CD4-positive, alpha-beta T cell treated with Interleukin-4 for 4 hours (primary cell): ENCODE measurements at regions not wholly inside any gene's neighbourhood (a gene's known extent, or its start where the extent isn't known, plus 50 kb on each side); places are given as distances from the start of the nearest gene placed in this dataset.

ENCODE experiments used
- DNase-seq: peaks from one replicate; pipeline ENCODE4 v3.0.0-alpha.2; 2020

DNA sequence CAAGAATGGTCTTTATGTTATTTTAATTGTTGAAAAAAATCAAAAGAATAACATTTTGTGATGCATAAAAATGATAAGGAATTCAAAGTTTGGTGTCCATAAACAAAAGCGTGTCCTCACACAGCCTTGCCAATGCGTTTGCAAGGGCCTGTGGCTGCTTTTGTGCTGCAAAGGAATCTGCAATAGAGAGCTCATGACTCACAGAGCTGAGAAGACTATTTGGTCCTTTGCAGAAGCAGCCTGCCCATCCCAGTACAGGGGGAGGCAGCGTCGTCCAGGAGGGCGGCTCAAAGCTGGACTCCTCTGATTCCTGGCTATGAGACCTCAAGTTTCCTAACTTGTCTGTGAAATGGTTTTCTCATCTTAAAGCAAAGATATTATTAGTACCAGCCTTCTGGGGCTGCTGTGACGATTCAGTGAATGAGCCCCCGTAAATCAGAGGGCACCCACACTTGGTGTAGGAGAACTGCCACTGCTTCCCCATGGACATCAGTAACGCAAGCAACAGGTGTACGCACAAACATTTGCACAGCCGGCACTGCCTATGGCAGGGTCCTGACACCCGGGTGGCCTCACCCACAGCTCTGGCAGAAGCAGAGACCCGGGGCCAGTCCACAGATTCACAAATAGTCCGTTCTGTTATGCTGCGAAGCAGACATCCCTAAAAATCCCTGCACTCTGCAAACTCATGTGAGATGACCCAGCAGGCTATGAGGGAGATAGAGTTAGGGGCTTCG lies 70.6 kb upstream of the ASAP2 start:
- DNase-seq, result no peak

DNA sequence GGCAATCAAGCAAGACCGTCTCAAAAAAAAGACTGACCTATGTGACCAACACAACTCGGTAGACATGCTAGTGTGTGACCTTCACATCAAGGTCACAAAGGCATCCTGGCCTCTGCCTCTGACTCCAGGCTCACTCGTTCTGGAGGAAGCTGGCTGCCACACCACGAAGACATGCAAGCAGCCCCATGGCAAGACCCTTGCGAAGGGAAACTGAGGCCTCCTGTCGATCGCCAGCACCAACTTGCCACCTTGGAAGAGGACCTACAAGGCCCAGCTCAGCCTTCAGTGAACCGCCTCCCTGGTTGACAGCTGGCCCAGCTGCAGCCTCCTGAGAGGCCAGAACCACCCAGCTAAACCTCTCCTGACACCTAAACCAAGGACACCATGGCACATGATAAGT lies 79.3 kb upstream of the ASAP2 start:
- DNase-seq, result no peak

DNA sequence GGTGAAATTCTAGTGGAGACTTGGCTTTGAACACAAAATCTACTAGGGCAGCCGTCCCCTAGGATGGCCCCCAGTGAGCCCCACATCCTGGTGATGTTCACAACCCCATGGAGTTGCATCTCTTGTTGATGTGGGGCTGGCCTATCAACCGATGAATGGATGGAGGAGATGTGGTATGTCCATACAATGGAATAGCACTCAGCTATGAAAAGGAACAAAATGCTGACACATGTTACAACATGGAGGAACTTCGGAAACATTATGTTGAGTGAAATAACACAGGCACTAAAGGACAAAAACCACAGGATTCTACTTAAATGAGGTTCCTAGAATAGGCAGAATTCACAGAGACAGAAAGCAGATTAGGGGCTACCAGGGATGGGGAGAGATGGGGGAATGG lies 80.1 kb upstream of the ASAP2 start:
- no peak for DNase-seq

DNA sequence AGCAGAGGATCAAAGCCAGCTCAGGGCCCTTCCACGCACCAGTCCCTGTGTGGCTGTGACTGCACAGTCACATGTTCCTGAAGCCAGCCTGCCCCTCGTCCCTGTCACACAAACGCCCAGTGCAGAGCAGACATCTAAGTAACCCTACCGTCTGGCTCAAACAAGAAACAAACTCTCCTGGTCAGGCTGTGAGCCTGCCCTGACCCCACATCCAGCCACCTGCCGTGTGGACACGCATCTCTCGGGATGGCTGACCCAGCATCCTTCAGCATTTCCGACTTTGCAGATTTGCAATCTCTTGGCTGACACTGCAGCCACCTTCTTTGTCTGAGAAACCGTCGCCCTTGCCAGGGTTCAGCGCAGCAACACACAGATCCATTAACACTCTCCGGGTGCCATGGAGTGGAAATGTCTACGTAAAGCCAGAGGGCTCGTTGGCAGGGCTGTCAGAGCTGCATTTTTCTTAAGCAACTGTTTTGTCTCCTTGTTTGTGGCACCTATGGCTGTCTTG lies 82.3 kb upstream of the ASAP2 start:
- DNase-seq, result no peak

DNA sequence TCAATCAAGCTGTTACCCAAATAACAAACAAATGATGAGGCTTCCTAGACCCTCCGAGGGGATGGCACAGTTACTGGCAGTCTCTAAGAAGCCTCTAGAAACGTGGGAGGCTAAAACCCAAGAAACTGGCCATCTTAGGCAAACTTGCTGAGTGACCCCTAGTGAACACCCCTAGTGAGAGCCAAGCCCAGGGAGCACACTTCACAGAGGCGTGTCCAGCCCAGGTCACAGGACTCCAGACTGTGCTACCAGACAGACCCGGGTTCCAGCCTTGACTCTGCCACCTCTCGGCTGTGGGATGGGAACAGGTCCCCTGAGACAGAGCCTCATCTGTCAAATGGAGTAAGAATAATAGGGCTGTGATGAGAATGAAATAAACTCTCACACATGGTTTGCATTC lies 83.5 kb upstream of the ASAP2 start:
- no peak for DNase-seq

DNA sequence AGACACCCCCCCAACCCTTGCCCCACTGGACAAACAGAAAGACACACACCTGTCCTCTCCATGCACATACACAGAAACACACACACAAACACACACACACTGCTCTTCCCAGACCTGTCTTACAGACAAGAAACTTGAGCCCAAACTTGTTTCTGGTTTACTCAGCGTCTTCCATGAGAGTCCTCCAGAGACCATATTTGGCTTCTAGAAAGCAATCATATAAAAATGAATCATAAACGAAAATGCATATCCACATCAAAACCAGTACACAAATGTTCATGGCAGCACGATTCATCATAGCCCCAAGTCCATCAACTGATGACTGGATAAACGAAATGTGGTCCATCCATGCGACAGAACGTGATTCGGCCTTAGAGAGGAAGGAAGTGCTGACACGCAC lies 84.2 kb upstream of the ASAP2 start:
- DNase-seq, result no peak

DNA sequence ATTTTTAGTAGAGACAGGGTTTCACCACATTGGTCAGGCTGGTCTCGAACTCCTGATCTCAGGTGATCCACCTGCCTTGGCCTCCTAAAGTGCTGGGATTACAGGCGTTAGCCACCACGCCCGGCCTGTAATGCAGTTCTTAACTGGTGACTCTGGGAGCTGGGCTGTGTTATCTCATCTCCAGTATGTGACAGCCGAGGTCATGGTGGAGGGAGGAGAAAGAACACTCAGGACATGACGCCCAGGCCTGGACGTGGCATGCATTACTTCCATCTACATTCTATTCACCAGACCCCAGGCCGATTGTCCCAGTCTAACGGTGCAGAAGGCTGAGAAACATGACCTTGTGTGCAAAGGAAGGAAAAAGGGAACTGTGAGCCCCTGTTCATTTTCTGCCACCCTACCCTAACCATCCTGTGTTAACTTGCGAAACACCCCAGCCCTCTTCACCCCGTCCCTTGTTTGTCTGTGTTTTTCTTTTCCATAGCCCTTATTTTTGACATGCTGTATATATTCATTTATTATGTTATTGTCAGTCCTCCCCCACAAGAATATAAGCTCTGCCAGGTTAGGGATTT lies 88.1 kb upstream of the ASAP2 start:
- no peak for DNase-seq

DNA sequence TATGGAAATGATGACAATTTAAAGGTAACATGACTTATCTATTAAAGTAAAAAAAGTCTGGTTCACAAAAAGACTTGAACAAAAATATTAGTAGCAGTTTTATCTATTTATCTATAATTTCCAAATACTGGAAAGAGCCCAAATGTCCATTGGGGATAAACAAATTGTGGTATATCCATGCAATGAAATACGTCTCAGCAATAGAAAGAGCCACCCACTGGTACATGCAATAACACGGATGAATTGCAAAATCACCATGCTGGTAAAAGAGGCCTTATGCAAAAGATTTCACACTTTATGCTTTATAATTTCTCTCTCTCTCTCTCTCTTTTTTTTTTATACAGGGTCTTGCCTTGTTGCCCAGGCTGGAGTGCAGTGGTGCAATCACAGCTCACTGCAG lies 91.4 kb upstream of the ASAP2 start:
- DNase-seq, result no peak

DNA sequence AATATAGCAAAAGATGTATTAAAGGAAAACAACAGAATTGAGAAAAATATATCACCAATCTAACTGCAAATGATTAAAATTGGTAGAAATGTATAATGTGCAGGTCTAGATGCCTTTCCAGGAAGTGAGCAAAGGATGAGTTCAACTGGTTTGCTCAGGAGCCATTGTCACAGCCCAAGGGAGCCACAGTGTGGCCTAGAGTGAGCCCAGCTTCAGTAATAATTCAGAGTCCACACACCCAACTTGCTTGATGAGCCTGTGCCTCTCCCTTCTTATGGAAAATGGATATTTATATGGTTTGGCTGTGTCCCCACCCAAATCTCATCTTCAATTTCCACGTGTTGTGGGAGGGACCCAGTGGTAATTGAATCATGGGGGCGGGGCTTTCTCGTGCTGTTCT lies 92.2 kb upstream of the ASAP2 start:
- no peak for DNase-seq

DNA sequence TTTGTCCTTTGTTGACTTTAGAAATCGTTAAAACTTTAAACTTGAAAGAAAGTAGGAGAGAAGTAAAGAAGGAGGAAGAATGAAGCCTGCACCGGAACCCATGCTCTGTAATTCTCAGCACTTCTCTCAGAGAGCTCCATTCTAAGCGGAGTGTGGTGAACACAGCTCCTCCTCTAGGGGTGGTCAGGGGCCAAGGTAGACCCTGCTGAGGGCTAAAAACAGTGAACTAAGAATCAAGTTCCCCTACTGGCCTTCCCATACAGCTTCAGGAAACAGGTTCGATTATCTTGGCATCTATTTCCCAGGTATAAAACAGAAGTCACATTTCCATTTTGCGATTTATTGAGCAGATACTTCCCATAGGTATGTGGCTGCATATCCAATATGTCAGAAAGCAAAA lies 92.7 kb upstream of the ASAP2 start:
- DNase-seq, result no peak

DNA sequence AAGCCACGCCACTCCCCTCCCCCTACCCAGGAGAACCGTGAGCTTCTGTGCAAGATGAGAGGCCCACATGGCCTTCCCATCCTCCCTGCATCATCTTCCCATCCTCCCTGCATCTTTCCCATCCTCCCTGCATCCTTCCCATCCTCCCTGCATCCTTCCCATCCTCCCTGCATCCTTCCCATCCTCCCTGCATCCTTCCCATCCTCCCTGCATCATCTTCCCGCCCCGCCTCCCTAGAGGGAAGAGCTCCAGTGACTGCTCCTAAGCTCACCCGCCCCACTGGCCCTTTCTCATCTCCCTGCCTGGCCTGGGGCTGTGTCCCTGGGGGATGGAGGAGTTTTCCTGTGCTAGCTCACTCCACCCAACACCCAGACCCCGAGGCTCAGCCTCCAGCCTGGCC lies 93.3 kb upstream of the ASAP2 start:
- DNase-seq, result no peak

DNA sequence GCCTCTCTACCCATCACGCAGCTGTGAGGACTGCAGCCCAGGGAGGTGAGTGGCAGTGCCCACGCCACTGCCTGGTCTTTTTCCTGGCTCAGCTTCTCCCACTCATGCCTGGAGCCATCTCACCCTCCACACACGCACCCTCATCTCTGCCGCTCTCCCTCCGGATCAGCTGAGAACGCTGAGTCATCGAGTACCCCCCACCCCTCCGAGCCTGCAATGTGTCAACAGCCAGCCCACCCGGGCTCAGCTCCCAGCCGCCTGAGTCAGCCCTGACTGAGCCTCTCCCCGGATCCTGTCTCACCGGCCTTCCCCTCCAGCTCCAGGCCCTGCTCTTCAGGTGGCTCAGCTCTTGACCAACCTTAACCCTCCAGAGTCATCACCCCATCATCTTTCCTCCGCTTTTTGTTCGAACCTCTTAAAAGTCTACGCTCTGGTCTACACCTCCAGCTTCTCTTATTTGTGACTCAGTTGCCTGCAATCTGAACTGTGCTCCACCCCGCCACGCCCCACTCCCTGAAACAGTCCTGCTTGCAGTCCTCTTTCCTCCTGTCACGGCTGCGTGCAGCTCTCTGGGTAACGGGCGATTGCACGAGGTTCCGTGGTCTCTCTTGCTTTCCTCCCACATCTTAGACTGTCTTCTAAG lies 94.4 kb upstream of the ASAP2 start:
- DNase-seq, result no peak

DNA sequence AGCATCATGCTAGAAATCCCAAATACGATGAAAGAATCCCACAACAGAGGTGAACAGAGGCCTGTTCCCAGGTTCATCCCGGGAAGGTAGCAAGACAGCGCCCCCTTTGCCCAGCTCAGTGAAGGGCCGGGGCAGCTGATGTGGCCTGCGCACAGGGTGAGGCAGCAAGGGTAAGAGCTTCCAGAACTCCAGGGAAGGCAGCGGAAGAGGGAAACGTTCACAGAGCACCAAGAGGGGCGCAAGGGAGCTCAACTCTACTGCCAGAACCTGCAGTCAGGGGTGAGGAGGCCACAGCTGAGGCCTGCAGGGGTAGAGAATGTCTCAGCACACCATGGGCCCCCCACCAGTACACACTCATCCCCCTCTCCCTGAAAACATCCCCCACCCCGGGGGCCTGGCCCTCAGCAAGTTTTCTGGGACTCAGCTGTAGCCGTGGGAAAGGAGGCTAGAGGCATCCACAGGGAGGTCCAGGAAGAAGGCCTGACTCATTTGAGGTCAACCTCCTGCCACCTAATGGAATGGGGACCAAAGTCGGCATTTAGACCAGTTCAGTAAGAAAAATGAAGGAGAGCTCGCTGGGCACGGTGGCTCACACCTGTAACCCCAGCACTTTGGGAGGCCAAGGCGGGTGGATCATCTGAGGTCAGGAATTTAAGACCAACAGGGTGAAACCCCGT lies 95.6 kb upstream of the ASAP2 start:
- no peak for DNase-seq

DNA sequence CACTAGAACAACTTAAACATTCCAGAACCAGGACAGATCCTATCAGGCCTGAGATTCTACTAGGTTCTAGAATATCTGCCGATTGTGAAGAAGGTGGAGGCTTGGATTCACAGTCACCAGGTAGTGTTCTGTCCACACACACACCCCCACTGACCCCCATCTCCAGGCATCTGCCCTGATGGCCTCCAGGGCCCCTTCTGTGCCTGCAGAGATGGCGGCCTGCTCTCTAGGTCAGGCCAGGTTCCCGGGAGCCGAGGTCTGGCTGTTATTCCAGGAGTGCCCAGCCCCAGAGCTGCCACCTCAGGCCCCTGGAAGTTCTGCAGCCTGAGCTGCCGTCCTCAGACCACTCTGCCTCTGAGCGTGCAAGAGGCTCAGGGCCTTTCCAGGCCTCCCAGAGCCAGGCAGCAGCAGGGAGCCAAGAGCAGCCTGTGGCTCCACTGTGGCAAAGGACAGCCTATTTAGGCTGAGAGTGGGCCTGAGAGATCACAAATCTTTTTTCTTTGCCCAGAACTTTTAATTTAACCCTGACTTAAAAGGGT lies 96.2 kb upstream of the ASAP2 start:
- no peak for DNase-seq

DNA sequence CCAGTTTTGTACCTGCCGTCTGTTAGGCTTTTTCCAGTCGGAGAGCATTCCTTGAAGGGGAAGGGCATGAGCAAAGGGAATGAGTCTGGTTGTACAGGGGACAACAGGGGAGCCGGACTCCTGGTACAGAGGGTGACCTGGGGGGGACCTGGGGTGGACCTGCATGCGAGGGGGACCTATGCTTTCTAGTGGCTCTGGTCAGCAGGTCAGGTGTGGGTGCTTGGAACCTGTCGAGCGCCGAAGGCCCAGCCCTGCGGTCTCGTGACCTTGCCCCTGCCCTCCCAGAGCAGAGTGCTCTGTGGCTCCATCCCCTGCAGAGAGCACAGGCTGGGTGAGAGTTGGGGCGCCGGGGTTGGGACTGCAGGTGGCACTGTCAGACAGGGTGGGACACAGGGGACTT lies 96.7 kb upstream of the ASAP2 start:
- DNase-seq, result no peak

DNA sequence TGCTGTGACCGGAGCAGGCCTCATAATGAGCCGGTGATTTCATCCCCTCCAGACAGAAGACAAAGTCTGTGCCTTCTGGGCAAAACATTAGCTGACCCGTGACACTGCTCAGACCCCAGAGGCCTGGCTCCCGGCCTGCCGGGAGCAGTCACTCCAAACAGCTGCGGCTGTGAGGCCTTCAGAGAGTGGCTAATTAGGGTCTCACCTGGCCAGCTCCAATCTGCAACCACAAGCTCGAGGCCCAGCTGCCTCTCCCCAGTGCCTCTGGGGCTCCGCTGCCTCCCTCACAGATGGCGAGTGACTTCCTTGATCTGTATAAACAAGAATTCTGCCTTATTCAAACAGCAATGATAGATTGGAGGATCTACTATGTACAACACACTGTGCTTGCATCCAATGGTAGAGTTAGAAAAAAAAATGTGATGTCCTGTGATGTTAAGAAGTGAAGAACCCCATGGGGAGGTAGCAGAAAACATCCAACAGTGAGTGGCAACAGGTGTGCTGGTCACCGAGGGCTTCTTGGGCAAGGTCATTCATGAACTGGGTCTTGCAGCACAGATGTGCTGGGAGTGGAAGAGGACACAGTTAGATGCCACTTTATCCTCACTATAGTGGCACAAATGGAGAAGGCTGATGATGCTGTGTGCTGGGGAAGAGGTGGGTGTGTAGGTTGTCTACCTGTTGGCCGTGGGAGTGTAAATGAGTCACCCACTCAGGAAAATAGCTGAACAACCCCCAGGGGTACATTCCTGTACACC lies 98.2 kb upstream of the ASAP2 start:
- no peak for DNase-seq

DNA sequence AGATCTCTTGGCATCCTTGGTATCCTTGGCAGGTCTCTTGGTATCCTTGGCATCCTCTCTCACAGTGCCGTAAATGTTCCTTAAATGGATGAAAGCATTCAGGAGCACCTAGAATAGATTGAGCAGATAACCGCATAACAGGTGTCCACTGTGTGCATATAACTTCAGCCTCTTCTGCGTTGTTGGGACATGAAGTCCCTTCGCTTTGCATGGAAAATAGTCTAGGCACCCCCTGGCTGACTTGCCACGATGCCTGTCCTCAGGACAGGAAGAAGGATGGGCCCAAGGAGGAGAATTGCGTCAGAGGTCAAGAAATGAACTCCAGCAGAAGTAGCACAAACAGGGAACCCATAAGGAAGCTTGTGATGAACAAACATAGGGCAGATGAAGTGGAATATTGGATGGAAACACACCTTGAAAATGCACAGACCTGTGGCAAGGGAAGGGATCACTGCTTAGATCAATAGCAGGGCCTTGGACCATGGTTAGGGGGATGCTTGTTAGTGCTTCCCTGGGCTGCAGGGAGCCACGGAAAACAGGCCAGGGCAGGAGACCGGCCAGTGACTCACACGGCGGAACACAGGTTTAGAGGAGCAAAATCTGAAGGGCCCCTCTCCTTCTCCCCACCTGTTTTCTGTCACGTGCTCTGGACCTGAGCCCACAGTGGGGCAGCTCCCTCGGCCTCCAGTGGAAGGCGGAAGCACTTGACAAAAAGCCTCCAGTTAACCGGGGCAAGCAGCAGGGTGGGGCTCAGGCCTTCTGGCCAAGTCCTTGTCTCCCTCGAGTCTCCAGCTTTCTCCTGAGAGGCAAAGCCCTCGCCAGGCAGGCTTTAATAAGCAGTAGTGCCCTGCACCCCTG lies 99.2 kb upstream of the ASAP2 start:
- no peak for DNase-seq

DNA sequence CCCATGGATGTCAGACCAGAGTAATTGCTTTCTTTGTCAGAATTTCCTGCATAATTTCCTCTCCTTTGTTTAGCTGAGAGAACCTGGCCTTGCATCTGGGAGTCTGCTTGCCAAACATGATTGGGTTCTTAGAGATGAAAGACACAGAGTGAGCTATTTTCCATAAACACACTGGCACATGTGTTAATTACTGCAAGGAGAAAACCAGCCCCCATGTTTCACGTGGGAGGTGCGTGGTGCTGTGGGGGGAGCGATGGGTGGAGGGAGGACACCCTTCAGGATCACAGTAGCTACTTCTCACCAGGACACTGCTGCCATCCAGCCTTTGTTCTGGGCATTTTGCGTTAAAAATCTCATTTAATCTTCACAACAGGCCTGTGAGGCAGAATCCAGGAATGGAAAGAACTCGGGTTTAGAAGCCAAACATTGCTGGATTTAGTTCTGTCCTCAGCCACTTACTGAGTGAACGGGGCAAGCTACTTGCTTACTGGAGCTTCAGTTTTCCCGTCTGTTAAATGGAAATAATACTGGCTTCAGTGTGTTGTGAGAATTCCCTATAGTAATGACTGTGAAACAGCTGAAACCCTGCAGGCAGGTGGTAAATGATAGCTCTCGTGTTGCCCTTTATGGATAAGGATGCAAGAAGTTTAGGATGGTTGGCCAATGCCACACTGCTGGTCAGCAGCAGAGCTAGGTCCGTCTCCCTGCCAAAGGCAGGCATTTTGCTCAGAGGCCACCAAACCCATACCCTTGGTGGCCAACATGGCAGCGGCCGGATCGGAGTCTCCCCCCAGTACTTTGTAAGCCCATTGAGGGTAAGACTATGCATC lies 100.1 kb upstream of the ASAP2 start:
- DNase-seq, result no peak

DNA sequence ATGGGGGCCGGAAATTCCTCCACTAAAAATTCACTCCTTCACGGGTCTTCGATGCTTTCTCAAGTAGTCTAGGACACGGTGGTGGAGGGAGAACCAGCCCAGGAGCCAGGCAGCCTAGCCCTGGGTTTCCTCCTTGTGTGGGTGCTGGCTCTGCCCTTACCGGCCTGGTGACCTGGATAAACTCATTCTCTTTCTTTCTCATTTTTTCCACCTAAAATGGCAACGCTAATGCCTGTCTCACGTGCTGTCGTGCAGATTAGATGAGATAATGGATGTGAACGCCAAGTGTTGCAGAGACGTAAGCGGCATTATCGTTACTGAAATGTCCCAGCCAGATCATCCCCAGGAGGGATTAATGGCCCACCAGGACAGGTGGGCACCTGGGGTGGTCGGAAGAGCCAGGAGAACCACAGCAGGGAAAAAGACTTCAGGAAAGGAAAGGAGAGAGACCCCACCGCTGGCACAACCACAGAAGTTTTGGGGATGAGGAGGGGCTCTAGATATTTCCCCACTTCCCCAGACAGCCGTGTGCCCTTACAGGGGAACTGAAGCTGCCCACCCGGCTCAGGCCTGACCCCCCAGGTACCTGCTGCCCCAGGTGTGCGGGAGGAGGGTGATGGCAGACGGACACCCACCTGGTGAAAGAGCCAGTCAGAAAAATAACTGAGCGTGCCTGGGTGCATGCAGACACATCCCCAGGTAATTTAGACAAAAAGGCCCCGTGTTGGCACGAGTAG lies 100.8 kb upstream of the ASAP2 start:
- DNase-seq, result no peak

DNA sequence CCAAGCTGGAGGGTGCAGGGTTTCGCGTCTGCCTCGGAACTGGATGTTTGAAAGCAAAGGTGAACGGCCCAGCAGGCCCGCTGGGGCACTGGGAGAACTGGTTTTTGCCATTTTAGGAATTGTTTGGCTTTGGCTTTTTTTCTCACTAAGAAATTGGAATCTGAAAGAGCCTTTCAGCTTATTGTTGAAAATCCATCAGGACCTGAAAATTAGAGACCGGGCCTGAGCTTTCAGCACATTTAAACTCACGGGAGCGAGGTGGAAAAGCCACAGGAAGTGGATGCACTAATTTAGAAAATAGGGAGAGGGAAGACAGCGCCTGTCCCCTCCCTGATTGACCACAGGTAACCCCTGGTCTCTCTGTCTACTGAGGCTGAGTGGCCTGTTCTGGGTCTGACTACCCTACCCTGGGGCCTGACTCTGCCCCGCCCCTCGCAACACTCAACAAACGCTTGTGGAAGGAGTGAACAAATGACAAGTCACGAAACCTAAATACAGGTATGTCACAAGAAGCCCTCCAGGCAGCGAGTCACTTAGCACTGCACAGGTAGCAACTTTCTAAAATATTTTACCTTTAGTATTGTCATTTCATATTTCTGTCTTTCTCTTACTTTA lies 100.3 kb upstream of the MBOAT2 start:
- no peak for DNase-seq
